ENCODE measurements at regions not wholly inside any gene's neighbourhood (a gene's known extent, or its start where the extent isn't known, plus 50 kb on each side); places are given as distances from the start of the nearest gene placed in this dataset.

DNA sequence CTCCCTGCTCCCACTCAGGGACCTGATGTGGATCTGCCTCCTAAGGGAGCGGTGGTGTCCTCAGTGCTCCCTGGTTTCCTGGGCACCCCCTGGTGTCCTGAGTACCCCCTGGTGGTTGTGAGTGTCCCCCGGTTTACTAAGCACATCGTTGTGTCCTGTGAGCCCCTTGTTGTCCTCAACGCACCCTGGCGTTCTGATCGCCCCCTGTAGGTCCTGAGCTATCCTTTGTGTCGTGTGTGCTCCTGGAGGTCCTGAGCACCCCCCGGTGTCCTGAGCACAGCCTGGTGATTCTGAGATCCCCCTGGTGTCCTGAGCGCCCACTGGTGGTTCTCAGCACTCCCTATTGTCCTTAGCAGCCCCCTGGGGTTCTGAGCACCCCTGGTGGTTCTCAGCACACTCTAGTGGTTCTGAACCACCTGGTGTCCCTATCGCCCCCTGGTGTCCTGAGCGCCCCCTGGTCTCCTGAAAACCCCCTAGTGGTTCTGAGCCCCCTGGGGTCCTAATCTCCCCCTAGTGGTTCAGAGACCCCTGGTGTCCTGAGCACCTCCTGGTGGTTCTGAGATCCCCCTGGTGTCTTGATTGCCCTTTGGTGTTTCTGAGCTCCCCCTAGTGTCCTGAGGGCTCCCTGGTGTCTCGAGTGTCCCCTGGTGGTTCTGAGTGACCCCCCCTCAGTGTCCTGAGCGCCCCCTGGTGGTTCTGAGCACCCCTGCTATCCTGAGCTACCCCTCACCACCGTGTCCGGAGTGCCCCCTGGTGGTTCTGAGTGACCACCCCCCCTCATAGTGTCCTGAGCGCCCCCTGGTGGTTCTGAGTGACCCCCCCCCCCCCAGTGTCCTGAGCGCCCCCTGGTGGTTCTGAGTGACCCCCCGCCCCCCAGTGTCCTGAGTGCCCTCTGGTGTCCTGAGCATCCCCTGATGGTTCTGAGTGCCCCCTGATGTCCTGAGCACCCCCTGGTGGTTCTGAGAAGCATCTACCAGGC lies 615.1 kb downstream of the TMEM121 start:
- TF ChIP-seq, protein P1, sequence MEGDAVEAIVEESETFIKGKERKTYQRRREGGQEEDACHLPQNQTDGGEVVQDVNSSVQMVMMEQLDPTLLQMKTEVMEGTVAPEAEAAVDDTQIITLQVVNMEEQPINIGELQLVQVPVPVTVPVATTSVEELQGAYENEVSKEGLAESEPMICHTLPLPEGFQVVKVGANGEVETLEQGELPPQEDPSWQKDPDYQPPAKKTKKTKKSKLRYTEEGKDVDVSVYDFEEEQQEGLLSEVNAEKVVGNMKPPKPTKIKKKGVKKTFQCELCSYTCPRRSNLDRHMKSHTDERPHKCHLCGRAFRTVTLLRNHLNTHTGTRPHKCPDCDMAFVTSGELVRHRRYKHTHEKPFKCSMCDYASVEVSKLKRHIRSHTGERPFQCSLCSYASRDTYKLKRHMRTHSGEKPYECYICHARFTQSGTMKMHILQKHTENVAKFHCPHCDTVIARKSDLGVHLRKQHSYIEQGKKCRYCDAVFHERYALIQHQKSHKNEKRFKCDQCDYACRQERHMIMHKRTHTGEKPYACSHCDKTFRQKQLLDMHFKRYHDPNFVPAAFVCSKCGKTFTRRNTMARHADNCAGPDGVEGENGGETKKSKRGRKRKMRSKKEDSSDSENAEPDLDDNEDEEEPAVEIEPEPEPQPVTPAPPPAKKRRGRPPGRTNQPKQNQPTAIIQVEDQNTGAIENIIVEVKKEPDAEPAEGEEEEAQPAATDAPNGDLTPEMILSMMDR (IDR thresholded peaks at IDR 0.05) = no peak
- no peak for TF ChIP-seq POLR2A (IDR thresholded peaks at IDR 0.05)
